Spleen (tissue), 7 donors: ENCODE measurements at regions not wholly inside any gene's neighbourhood (a gene's known extent, or its start where the extent isn't known, plus 50 kb on each side); places are given as distances from the start of the nearest gene placed in this dataset.

Experiments
- CTCF ChIP-seq, 11 experiments: fragments of 200-600 bp in 7 of 11; fragments of 450-650 bp in 4 of 11; sonication (generic) in 4 of 11; IDR thresholded peaks in 8 of 11; conservative IDR thresholded peaks in 3 of 11; 1 replicate in 7 of 11; 2 replicates in 4 of 11; pipeline versions ENCODE4 v1.4.0 to v1.8.0; 2016 to 2021; ENCODE audit warnings: antibody characterized with exemption in 11 of 11, inconsistent platforms in 4 of 11, mild to moderate bottlenecking in 1 of 11
- POLR2A ChIP-seq, 3 donors: fragments of 450-650 bp; IDR thresholded peaks; one replicate each; pipeline ENCODE4 v1.5.1; 2017; ENCODE audit warnings: antibody characterized with exemption in 3 of 3, mild to moderate bottlenecking in 1 of 3
- POLR2AphosphoS5 ChIP-seq, 3 donors: sonication (generic); formaldehyde crosslinking; IDR thresholded peaks; one replicate each; pipeline ENCODE4 v1.5.1; 2017; ENCODE audit warnings: antibody characterized with exemption in 3 of 3
- donor health status: DM: no; HTN: no; CAD: no; lungs with moderate emphysema.
- donor health status: DM: no; HTN: no; CAD: no.
- donor health status: DM: no; HTN: no; CAD: no.

- TF ChIP-seq POLR2A (IDR thresholded peaks at IDR 0.05): no peak
- no peak for TF ChIP-seq CTCF (IDR thresholded peaks at IDR 0.05 in 8 of 11, conservative IDR thresholded peaks at IDR 0.05 in 3 of 11)
- no peak for TF ChIP-seq POLR2AphosphoS5 (IDR thresholded peaks at IDR 0.05)
Observed at GRCh38 chr5:105554568-105555169, 1992.1 kb upstream of the NUDT12 start.
